Activated CD4-positive, alpha-beta memory T cell treated with anti-CD3 and anti-CD28 coated beads, Interleukin-2, amount 10 ng/mL, durations not matched to agents 7 days and 5 days (primary cell): ENCODE measurements at regions not wholly inside any gene's neighbourhood (a gene's known extent, or its start where the extent isn't known, plus 50 kb on each side); places are given as distances from the start of the nearest gene placed in this dataset.

Source experiments
- CTCF ChIA-PET: fragments of 350-600 bp; sonication (Branson Sonifier 250); formaldehyde crosslinking; loops from one replicate; lab custom pipeline; 2021; ENCODE audit warnings: antibody characterized with exemption, inconsistent platforms; lab: Charles Lee
- POLR2A ChIA-PET: fragments of 350-600 bp; sonication (Branson Sonifier 250); formaldehyde crosslinking; loops from one replicate; lab custom pipeline; 2021; ENCODE audit warnings: antibody characterized with exemption; lab: Charles Lee
- DNase-seq: peaks from one replicate; pipeline ENCODE4 v3.0.0-alpha.2; 2020
- H3K27ac Mint-ChIP-seq: one replicate; pipeline ENCODE4 v1.8.0; 2021; ENCODE audit warnings: mild to moderate bottlenecking, mixed read lengths
- H3K27me3 Mint-ChIP-seq: one replicate; pipeline ENCODE4 v1.8.0; 2021; ENCODE audit warnings: mixed read lengths
- H3K36me3 Mint-ChIP-seq: one replicate; pipeline ENCODE4 v1.8.0; 2021; ENCODE audit warnings: low read depth, mixed read lengths
- H3K4me1 Mint-ChIP-seq: one replicate; pipeline ENCODE4 v1.8.0; 2021; ENCODE audit warnings: mixed read lengths
- H3K4me3 Mint-ChIP-seq: one replicate; pipeline ENCODE4 v1.8.0; 2021; ENCODE audit warnings: mild to moderate bottlenecking, mixed read lengths
- H3K9me3 Mint-ChIP-seq: one replicate; pipeline ENCODE4 v1.8.0; 2021; ENCODE audit warnings: mixed read lengths

DNA sequence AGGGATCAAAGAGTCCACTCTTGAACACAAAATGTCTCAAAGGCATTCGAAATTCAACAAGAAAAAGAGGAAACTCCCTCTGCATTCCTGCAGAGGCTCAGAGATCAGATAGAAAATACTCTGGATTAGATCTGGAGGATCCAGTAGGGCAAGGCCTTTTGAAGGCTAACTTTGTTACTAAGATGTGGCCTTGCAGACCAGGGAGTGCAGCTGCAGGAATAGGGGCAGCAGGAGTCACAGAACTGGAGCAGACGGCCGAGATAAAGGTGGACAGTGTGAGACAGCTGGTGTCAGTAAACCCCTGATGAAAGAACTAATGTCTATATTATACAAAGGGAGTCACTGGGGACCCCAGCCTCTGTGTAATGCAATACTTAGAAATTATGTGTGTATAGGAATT, 84.5 kb upstream of the PLSCR4 start:
- Mint-ChIP-seq H3K36me3 (no peaks in the 10 kb centered on the region), H3K9me3 (no peaks in the 10 kb centered on the region), H3K4me3 (no peak overlapping the region), H3K27me3 (no peaks in the 10 kb centered on the region), H3K27ac (no peak overlapping the region), H3K4me1 (no peaks in the 10 kb centered on the region)
- POLR2A ChIA-PET, result no interaction called here
- CTCF ChIA-PET, result no interaction called here
- DNase-seq, result no peak

DNA sequence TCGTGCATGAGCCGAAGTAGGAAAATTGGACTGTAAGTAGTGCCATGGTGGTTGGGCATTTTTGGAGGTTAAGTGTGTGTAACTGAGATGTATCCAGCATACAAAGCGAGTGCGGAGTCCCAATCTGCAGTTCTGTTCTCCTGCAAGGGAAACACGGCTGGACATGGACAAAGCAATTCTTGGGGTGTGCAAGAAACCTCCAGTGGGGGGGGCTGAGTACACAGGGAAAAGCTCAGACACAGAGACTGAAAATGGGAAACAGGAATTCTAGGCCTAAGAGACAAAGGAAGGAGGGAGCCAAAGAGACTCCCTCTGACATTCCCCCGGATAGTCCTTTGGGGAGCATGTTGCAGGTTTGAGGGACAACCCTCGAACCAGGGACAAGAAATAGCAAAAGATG, 83.2 kb upstream of the PLSCR4 start:
- Mint-ChIP-seq H3K36me3 (no peaks in the 10 kb centered on the region), H3K4me1 (no peaks in the 10 kb centered on the region), H3K4me3 (no peak overlapping the region), H3K27me3 (no peaks in the 10 kb centered on the region), H3K9me3 (no peaks in the 10 kb centered on the region), H3K27ac (no peak overlapping the region)
- ChIA-PET CTCF (no interaction called here), POLR2A (no interaction called here)
- DNase-seq, result no peak

DNA sequence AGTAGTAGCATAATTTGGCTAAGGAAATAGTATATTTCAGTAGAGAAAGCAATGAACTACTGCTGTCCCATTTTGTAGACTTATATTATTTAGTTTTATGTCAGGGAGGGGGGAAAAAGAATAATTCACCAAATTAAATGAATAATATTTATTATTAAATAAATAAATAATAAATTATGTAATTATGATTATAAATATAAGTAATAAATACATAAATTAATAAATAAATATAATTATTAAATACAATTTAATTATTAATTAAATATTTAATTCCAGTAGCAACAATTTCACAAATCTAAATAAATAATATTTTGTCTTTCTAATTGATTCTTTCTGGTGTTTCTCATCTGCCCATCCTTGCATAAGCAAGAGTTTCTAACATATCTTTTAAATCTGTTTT, 81.1 kb upstream of the PLSCR4 start:
- Mint-ChIP-seq H3K4me1 (no peaks in the 10 kb centered on the region), H3K27ac (no peak overlapping the region), H3K9me3 (no peaks in the 10 kb centered on the region), H3K27me3 (no peaks in the 10 kb centered on the region), H3K36me3 (no peaks in the 10 kb centered on the region), H3K4me3 (no peak overlapping the region)
- CTCF ChIA-PET, result interaction anchor here (1.5 kb wide), 1 partner anchor 13 kb away, joined by 3 read pairs; no protein-coding TSS in a partner anchor
- no peak for DNase-seq
- POLR2A ChIA-PET, result no interaction called here

DNA sequence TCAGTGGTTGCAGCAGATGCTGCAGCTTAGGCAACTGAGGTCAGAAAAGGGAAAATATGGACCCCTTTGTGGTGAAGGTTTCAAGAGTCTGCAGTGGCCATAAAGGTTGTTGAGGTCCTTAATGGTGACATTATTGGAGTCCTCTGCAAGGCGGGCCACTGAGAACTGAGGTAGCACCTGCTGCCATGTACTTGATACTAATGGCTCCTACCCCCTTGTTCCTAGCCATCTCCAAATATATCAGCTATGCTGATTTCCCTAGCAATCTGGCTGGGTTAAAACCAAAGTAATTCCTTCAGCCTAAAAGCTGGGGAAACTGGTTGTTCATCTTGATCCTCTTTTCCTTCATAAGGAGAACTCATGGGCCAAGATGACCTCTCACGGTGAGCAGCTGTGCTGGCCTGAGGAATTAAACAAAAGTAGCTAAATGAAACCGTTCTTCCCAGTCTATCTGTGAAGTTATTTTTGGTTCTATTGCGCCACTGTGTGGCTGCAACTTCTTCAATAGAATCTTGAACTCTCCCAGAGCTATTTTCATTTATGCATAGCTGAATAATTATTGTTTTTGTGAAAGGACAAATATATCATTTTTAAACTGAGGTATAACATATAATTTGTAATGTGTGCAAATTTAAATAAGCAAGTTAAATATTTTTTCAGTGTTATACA, 76.1 kb upstream of the PLSCR4 start:
- CTCF ChIA-PET, result interaction anchor here (1.1 to 1.6 kb wide), 6 partner anchors 11 to 262 kb away, joined by 3 to 7 read pairs (median 5); no protein-coding TSS in a partner anchor
- H3K9me3 Mint-ChIP-seq, result no peaks in the 10 kb centered on the region

DNA sequence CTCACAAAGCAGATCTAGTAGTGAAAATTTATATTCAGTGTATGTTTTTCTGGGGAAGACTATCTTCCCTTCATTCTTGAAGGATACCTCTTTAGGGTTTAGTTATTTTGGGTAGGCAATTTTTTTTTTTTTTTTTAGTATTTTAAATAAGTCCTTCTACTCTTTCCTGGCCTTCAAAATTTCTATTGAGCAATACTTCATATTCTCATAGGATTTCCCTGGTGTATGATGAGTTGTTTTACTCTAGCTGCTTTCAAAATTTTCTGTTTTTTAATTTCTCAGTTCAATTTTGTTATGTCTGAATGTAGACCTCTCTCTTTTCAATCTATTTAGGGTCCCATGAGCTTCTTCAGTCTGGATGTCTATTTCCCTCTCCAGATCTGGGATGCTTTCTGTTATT, 74.3 kb upstream of the PLSCR4 start:
- ChIA-PET POLR2A (no interaction called here), CTCF (interaction anchor here (0.6 kb wide), 1 partner anchor 136 kb away, joined by 3 read pairs; no protein-coding TSS in a partner anchor)
- Mint-ChIP-seq H3K9me3 (no peaks in the 10 kb centered on the region), H3K36me3 (no peaks in the 10 kb centered on the region), H3K4me1 (no peaks in the 10 kb centered on the region), H3K27ac (no peak overlapping the region), H3K4me3 (no peak overlapping the region), H3K27me3 (no peaks in the 10 kb centered on the region)
- no peak for DNase-seq

More for the DNA sequence above, 76.1 kb upstream of the PLSCR4 start:
- Mint-ChIP-seq H3K27ac (no peak overlapping the region), H3K27me3 (no peaks in the 10 kb centered on the region), H3K36me3 (no peaks in the 10 kb centered on the region), H3K4me3 (no peak overlapping the region), H3K4me1 (no peaks in the 10 kb centered on the region)
- POLR2A ChIA-PET, result no interaction called here
- DNase-seq, result no peak

DNA sequence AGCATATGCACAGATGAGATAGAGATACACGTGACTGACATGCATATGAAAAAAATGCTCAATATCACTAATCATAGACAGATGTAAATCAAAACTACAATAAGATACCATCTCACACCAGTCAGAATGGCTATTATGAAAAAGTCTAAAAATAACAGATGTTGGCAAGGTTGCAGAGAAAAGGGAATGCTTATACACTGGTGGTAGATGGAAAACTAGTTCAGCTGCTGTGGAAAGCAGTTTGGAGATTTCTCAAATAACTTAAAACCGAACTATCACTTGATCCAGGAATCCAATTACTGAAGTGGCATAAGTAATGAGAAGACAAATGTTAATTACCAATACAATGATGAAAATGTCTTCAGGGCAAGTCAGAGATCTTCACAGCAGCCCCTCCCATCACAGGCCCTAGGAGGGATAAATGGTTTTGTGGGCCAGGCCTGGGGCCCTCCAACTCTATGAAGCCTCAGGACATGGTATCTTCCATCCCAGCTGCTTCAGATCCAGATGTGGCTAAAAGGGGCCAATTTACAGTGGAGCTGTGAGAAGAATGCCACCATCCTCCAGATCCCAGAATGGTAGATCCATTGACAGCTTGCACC, 71.4 kb upstream of the PLSCR4 start:
- Mint-ChIP-seq H3K4me1 (no peaks in the 10 kb centered on the region), H3K27ac (no peak overlapping the region), H3K27me3 (no peaks in the 10 kb centered on the region), H3K9me3 (no peaks in the 10 kb centered on the region), H3K4me3 (no peak overlapping the region), H3K36me3 (no peaks in the 10 kb centered on the region)
- no peak for DNase-seq
- CTCF ChIA-PET, result interaction anchor here (1.0 kb wide), 1 partner anchor 257 kb away, joined by 3 read pairs; no protein-coding TSS in a partner anchor
- POLR2A ChIA-PET, result no interaction called here

DNA sequence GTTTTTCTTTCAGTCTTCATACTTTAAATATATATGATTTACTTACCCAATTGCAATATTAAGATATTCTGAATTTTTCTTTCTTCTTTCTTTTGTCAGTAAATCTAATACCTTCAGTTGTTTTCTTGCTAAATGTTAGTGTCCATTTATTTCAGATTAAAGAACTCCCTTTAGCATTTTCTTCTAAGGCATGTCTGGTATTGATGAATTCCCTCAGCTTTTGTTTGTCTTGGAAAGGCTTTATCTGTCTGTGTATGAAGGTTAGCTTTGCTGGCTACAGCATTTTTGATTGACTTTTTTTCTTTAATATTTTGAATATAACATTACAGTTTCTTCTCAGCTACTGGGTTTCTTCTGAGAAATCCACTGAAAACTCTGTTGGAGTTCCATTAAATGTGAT, 64.0 kb upstream of the PLSCR4 start:
- Mint-ChIP-seq H3K4me3 (no peak overlapping the region), H3K27ac (no peak overlapping the region), H3K4me1 (no peaks in the 10 kb centered on the region), H3K9me3 (no peaks in the 10 kb centered on the region), H3K27me3 (no peaks in the 10 kb centered on the region), H3K36me3 (no peaks in the 10 kb centered on the region)
- ChIA-PET CTCF (no interaction called here), POLR2A (no interaction called here)
- no peak for DNase-seq

DNA sequence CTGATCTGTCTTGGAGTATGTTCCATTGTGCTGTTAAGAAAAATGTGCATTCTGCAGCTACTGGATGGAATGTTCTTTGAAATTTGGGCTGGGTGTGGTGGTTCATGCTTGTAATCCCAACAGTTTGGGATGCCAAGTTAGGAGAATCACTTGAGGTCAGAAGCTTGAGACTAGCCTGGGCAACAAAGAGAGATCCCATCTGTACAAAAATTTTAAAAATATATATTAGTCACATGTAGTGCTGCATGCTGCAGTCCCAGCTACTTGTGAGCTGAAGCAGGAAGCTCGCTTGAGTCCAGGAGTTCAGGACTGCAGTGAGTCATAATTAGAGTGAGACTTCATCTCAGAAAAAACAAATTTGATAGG, 62.8 kb upstream of the PLSCR4 start:
- H3K27ac Mint-ChIP-seq, result no peak overlapping the region
- CTCF ChIA-PET, result interaction anchor here (1.4 kb wide), 1 partner anchor 13 kb away, joined by 6 read pairs; no protein-coding TSS in a partner anchor
- POLR2A ChIA-PET, result no interaction called here

GRCh38 chr3:146313031-146313745, 62.3 kb upstream of the PLSCR4 start:
- no peak overlapping the region for H3K4me3 Mint-ChIP-seq
- CTCF ChIA-PET, result interaction anchor here (1.4 kb wide), 1 partner anchor 13 kb away, joined by 6 read pairs; no protein-coding TSS in a partner anchor

More for the DNA sequence above, 62.8 kb upstream of the PLSCR4 start:
- H3K36me3 Mint-ChIP-seq, result no peaks in the 10 kb centered on the region
- no peaks in the 10 kb centered on the region for H3K9me3 Mint-ChIP-seq
- H3K4me1 Mint-ChIP-seq, result no peaks in the 10 kb centered on the region
- no peak for DNase-seq
- no peak overlapping the region for H3K4me3 Mint-ChIP-seq
- H3K27me3 Mint-ChIP-seq, result no peaks in the 10 kb centered on the region

DNA sequence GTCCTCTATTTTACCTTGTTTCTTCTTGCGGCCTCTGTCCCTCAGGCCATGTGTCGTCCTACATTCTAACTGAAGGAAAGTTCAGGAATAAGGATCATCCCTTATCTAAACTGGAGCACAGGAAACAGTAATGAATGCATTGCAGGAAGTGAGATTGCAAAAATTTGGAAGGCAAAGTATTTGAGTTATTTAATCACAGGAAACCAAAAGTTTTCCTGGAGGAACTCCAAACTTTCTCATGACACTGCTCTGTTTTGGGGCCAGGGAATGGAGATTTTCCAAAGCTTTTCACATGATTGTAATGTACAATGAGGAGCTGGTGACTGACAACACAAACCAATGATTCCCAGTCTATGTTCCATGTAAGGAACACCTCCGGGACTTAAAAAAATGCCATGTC, 57.8 kb upstream of the PLSCR4 start:
- DNase-seq, result no peak

More at GRCh38 chr3:146313031-146313745, 62.3 kb upstream of the PLSCR4 start:
- H3K4me1 Mint-ChIP-seq, result no peaks in the 10 kb centered on the region
- no peaks in the 10 kb centered on the region for H3K36me3 Mint-ChIP-seq
- POLR2A ChIA-PET, result no interaction called here
- H3K27ac Mint-ChIP-seq, result no peak overlapping the region
- no peaks in the 10 kb centered on the region for H3K27me3 Mint-ChIP-seq
- H3K9me3 Mint-ChIP-seq, result no peaks in the 10 kb centered on the region
- DNase-seq, result no peak

GRCh38 chr3:146308222-146308621, 57.3 kb upstream of the PLSCR4 start:
- Mint-ChIP-seq H3K27me3 (no peaks in the 10 kb centered on the region), H3K4me1 (no peaks in the 10 kb centered on the region), H3K27ac (no peak overlapping the region), H3K36me3 (no peaks in the 10 kb centered on the region), H3K9me3 (no peaks in the 10 kb centered on the region), H3K4me3 (no peak overlapping the region)
- DNase-seq, result no peak
- CTCF ChIA-PET, result no interaction called here
- POLR2A ChIA-PET, result no interaction called here

More for the DNA sequence above, 57.8 kb upstream of the PLSCR4 start:
- H3K27me3 Mint-ChIP-seq, result no peaks in the 10 kb centered on the region
- no peaks in the 10 kb centered on the region for H3K9me3 Mint-ChIP-seq
- H3K4me3 Mint-ChIP-seq, result no peak overlapping the region
- POLR2A ChIA-PET, result no interaction called here
- no peaks in the 10 kb centered on the region for H3K36me3 Mint-ChIP-seq
- CTCF ChIA-PET, result no interaction called here
- H3K27ac Mint-ChIP-seq, result no peak overlapping the region
- H3K4me1 Mint-ChIP-seq, result no peaks in the 10 kb centered on the region

- Mint-ChIP-seq H3K4me3 (no peak overlapping the region), H3K27me3 (peaks cover 2% of the 10 kb centered on the region), H3K36me3 (no peaks in the 10 kb centered on the region), H3K4me1 (no peaks in the 10 kb centered on the region), H3K9me3 (no peaks in the 10 kb centered on the region), H3K27ac (no peak overlapping the region)
- CTCF ChIA-PET, result no interaction called here
- DNase-seq, result no peak
- POLR2A ChIA-PET, result no interaction called here
These were observed 56.5 kb upstream of the PLSCR4 start for GRCh38 chr3:146307456-146307725.

GRCh38 chr3:146306656-146307455, 56.0 kb upstream of the PLSCR4 start:
- no peaks in the 10 kb centered on the region for H3K36me3 Mint-ChIP-seq
- no peaks in the 10 kb centered on the region for H3K9me3 Mint-ChIP-seq
- DNase-seq, result no peak
- H3K4me1 Mint-ChIP-seq, result no peaks in the 10 kb centered on the region
- CTCF ChIA-PET, result no interaction called here
- POLR2A ChIA-PET, result no interaction called here
- no peak overlapping the region for H3K4me3 Mint-ChIP-seq
- peaks cover 2% of the 10 kb centered on the region for H3K27me3 Mint-ChIP-seq
- H3K27ac Mint-ChIP-seq, result no peak overlapping the region
